Stimulated activated naive CD8-positive, alpha-beta T cell treated with anti-CD3 and anti-CD28 coated beads, Interleukin-15, amount 100 ng/mL, for 72 hours (primary cell): ENCODE measurements at regions not wholly inside any gene's neighbourhood (a gene's known extent, or its start where the extent isn't known, plus 50 kb on each side); places are given as distances from the start of the nearest gene placed in this dataset.

Experiments
- ATAC-seq: fragments of 150-1000 bp; cut with Tn5 transposase; 2 replicates; pipeline ENCODE4 v1.10.0; 2021; ENCODE audit warnings: mild to moderate bottlenecking, moderate library complexity
- DNase-seq, 2 donors: peaks; one replicate each; pipeline ENCODE4 v3.0.0; 2021 to 2022
- H3K27ac Mint-ChIP-seq, 2 donors: one replicate each; pipeline ENCODE4 v1.8.0; 2022; ENCODE audit warnings: mild to moderate bottlenecking in 2 of 2, mixed read lengths in 2 of 2, moderate library complexity in 2 of 2
- H3K27me3 Mint-ChIP-seq: one replicate; pipeline ENCODE4 v1.8.0; 2022; ENCODE audit warnings: mixed read lengths
- H3K4me1 Mint-ChIP-seq: one replicate; pipeline ENCODE4 v1.8.0; 2022; ENCODE audit warnings: mild to moderate bottlenecking, mixed read lengths
- H3K4me3 Mint-ChIP-seq, 2 donors: one replicate each; pipeline ENCODE4 v1.8.0; 2022; ENCODE audit warnings: mild to moderate bottlenecking in 2 of 2, mixed read lengths in 2 of 2, moderate library complexity in 1 of 2
- H3K9me3 Mint-ChIP-seq, 2 donors: one replicate each; pipeline ENCODE4 v1.8.0; 2022; ENCODE audit warnings: mixed read lengths in 2 of 2

- H3K27me3 Mint-ChIP-seq, result no peaks in the 10 kb centered on the region
- H3K27ac Mint-ChIP-seq, result no peak overlapping the region
- DNase-seq, result no peak
- no peaks in the 10 kb centered on the region for H3K9me3 Mint-ChIP-seq
- no peaks in the 10 kb centered on the region for H3K4me1 Mint-ChIP-seq
- no peak for ATAC-seq
- H3K4me3 Mint-ChIP-seq, result no peak overlapping the region
Measured at GRCh38 chr2:220877491-220877890, 694.6 kb downstream of the EPHA4 start.

GRCh38 chr2:220877897-220878296 lies 694.2 kb downstream of the EPHA4 start:
- Mint-ChIP-seq H3K4me3 (no peak overlapping the region), H3K27me3 (no peaks in the 10 kb centered on the region), H3K4me1 (no peaks in the 10 kb centered on the region)

GRCh38 chr2:220880623-220881596 lies 691.2 kb downstream of the EPHA4 start:
- ATAC-seq (no peak), DNase-seq (no peak)
- Mint-ChIP-seq H3K27ac (no peak overlapping the region), H3K4me3 (no peak overlapping the region), H3K27me3 (no peaks in the 10 kb centered on the region), H3K9me3 (peaks cover 0 to 10% of the 10 kb centered on the region in 2 donors), H3K4me1 (no peaks in the 10 kb centered on the region)

More at GRCh38 chr2:220877897-220878296, 694.2 kb downstream of the EPHA4 start:
- no peak for DNase-seq
- no peak overlapping the region for H3K27ac Mint-ChIP-seq
- no peak for ATAC-seq
- H3K9me3 Mint-ChIP-seq, result peaks cover 0 to 1% of the 10 kb centered on the region in 2 donors

GRCh38 chr2:220882507-220882906 lies 689.6 kb downstream of the EPHA4 start:
- H3K4me3 Mint-ChIP-seq, result no peak overlapping the region
- no peak for ATAC-seq
- H3K27me3 Mint-ChIP-seq, result no peaks in the 10 kb centered on the region
- H3K27ac Mint-ChIP-seq, result no peak overlapping the region
- H3K4me1 Mint-ChIP-seq, result no peaks in the 10 kb centered on the region
- peaks cover 0 to 10% of the 10 kb centered on the region in 2 donors for H3K9me3 Mint-ChIP-seq
- no peak for DNase-seq

GRCh38 chr2:220885593-220885992 lies 686.5 kb downstream of the EPHA4 start:
- no peaks in the 10 kb centered on the region for H3K27me3 Mint-ChIP-seq
- H3K4me1 Mint-ChIP-seq, result no peaks in the 10 kb centered on the region
- ATAC-seq (no peak), DNase-seq (no peak)
- no peak overlapping the region for H3K27ac Mint-ChIP-seq
- H3K4me3 Mint-ChIP-seq, result no peak overlapping the region
- peaks cover 0 to 10% of the 10 kb centered on the region in 2 donors for H3K9me3 Mint-ChIP-seq

- peaks cover 5 to 10% of the 10 kb centered on the region in 2 donors for H3K9me3 Mint-ChIP-seq
- ATAC-seq (no peak), DNase-seq (no peak)
- H3K4me1 Mint-ChIP-seq, result no peaks in the 10 kb centered on the region
- H3K27ac Mint-ChIP-seq, result no peak overlapping the region
- no peak overlapping the region for H3K4me3 Mint-ChIP-seq
- H3K27me3 Mint-ChIP-seq, result no peaks in the 10 kb centered on the region
Measured at GRCh38 chr2:220887271-220887870, 684.7 kb downstream of the EPHA4 start.

GRCh38 chr2:220887876-220888275 lies 684.2 kb downstream of the EPHA4 start:
- H3K27ac Mint-ChIP-seq, result no peak overlapping the region
- ATAC-seq (no peak), DNase-seq (no peak)
- H3K4me1 Mint-ChIP-seq, result no peaks in the 10 kb centered on the region
- no peak overlapping the region for H3K4me3 Mint-ChIP-seq
- H3K27me3 Mint-ChIP-seq, result no peaks in the 10 kb centered on the region
- peaks cover 5 to 9% of the 10 kb centered on the region in 2 donors for H3K9me3 Mint-ChIP-seq

GRCh38 chr2:220890931-220891330 lies 681.2 kb downstream of the EPHA4 start:
- H3K4me3 Mint-ChIP-seq, result no peak overlapping the region
- H3K4me1 Mint-ChIP-seq, result no peaks in the 10 kb centered on the region
- peaks cover 8% of the 10 kb centered on the region for H3K27me3 Mint-ChIP-seq
- DNase-seq, result no peak
- no peak overlapping the region for H3K27ac Mint-ChIP-seq
- peaks cover 0 to 5% of the 10 kb centered on the region in 2 donors for H3K9me3 Mint-ChIP-seq
- no peak for ATAC-seq

GRCh38 chr2:220891405-220891804 lies 680.7 kb downstream of the EPHA4 start:
- no peak overlapping the region for H3K27ac Mint-ChIP-seq
- peaks cover 8% of the 10 kb centered on the region for H3K27me3 Mint-ChIP-seq
- no peaks in the 10 kb centered on the region for H3K4me1 Mint-ChIP-seq
- H3K4me3 Mint-ChIP-seq, result no peak overlapping the region
- no peak for DNase-seq
- H3K9me3 Mint-ChIP-seq, result peaks cover 0 to 5% of the 10 kb centered on the region in 2 donors
- no peak for ATAC-seq

GRCh38 chr2:220892018-220892634 lies 680.0 kb downstream of the EPHA4 start:
- no peak for ATAC-seq
- peaks cover 0 to 5% of the 10 kb centered on the region in 2 donors for H3K9me3 Mint-ChIP-seq
- peak overlapping the region in 1 of 2 donors; percentile 79 for H3K27ac Mint-ChIP-seq
- H3K4me3 Mint-ChIP-seq, result no peak overlapping the region
- DNase-seq, result no peak
- peaks cover 8% of the 10 kb centered on the region for H3K27me3 Mint-ChIP-seq
- H3K4me1 Mint-ChIP-seq, result no peaks in the 10 kb centered on the region

- DNase-seq (no peak), ATAC-seq (no peak)
- Mint-ChIP-seq H3K9me3 (peaks cover 0 to 5% of the 10 kb centered on the region in 2 donors), H3K4me3 (no peak overlapping the region), H3K4me1 (no peaks in the 10 kb centered on the region), H3K27me3 (peaks cover 8% of the 10 kb centered on the region), H3K27ac (no peak overlapping the region)
Measured at GRCh38 chr2:220893411-220893810, 678.7 kb downstream of the EPHA4 start.

GRCh38 chr2:220894069-220894468 lies 678.0 kb downstream of the EPHA4 start:
- Mint-ChIP-seq H3K27ac (no peak overlapping the region), H3K4me1 (no peaks in the 10 kb centered on the region), H3K9me3 (peaks cover 0 to 5% of the 10 kb centered on the region in 2 donors), H3K4me3 (no peak overlapping the region), H3K27me3 (peaks cover 8% of the 10 kb centered on the region)
- ATAC-seq (no peak), DNase-seq (no peak)

GRCh38 chr2:220899492-220899891 lies 672.6 kb downstream of the EPHA4 start:
- Mint-ChIP-seq H3K9me3 (no peaks in the 10 kb centered on the region), H3K27ac (no peak overlapping the region), H3K4me3 (no peak overlapping the region), H3K27me3 (peaks cover 5% of the 10 kb centered on the region), H3K4me1 (no peaks in the 10 kb centered on the region)
- no peak for ATAC-seq
- no peak for DNase-seq

GRCh38 chr2:220904015-220904414 lies 668.1 kb downstream of the EPHA4 start:
- Mint-ChIP-seq H3K4me3 (no peak overlapping the region), H3K4me1 (no peaks in the 10 kb centered on the region), H3K27ac (no peak overlapping the region), H3K9me3 (no peaks in the 10 kb centered on the region), H3K27me3 (no peaks in the 10 kb centered on the region)
- DNase-seq, result no peak
- ATAC-seq, result no peak

GRCh38 chr2:220913384-220913783 lies 658.7 kb downstream of the EPHA4 start:
- Mint-ChIP-seq H3K27me3 (no peaks in the 10 kb centered on the region), H3K9me3 (no peaks in the 10 kb centered on the region), H3K4me3 (no peak overlapping the region), H3K4me1 (no peaks in the 10 kb centered on the region), H3K27ac (no peak overlapping the region)
- DNase-seq, result no peak
- no peak for ATAC-seq
